Neural crest cell (in vitro differentiated cells): ENCODE measurements at regions not wholly inside any gene's neighbourhood (a gene's known extent, or its start where the extent isn't known, plus 50 kb on each side); places are given as distances from the start of the nearest gene placed in this dataset.

Experiments used
- DNase-seq: peaks from one replicate; pipeline ENCODE4 v3.0.0; 2021; ENCODE audit warnings: low read depth, mixed read lengths, low spot score
- H3K27ac Mint-ChIP-seq: one replicate; pipeline ENCODE4 v1.8.0; 2021; ENCODE audit warnings: mild to moderate bottlenecking, mixed read lengths; ENCODE audit not compliant: unreplicated experiment
- H3K27me3 Mint-ChIP-seq: 2 replicates; pipeline ENCODE4 v1.8.0; 2021; ENCODE audit warnings: low read depth, mild to moderate bottlenecking, mixed read lengths
- H3K36me3 Mint-ChIP-seq: 2 replicates; pipeline ENCODE4 v1.8.0; 2021; ENCODE audit warnings: low read depth, mild to moderate bottlenecking, mixed read lengths
- H3K4me1 Mint-ChIP-seq: 2 replicates; pipeline ENCODE4 v1.8.0; 2021; ENCODE audit warnings: mixed read lengths
- H3K4me3 Mint-ChIP-seq: one replicate; pipeline ENCODE4 v1.8.0; 2021; ENCODE audit warnings: mild to moderate bottlenecking, mixed read lengths
- H3K9me3 Mint-ChIP-seq: 2 replicates; pipeline ENCODE4 v1.8.0; 2021; ENCODE audit warnings: mixed read lengths
- TF ChIP-seq, protein P1 (sequence below): fragments of 200-600 bp; sonication (generic); conservative IDR thresholded peaks from 2 replicates; pipeline ENCODE4 v1.5.0; 2021; ENCODE audit warnings: antibody characterized with exemption, mild to moderate bottlenecking

DNA sequence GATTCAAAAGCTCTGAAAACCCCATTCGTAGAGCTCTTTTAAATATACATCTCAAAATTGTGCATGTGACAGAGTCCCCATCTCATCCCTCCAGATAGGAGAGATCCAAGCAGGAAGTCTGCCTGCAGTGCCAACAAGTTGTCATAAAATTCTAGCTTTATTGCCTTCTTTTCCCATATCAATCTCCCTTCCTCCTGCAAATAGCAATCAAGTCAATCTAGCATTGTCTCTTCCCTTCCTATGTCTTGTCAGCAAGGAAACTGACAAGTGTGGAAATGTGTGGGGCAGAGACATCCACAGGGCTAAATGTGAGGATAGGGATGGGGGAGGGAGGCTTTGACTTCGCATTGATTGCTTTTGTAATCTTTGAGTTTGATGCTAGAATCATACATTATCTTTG, 165.2 kb downstream of the C1orf94 start:
- H3K9me3 Mint-ChIP-seq: peaks cover 3% of the 10 kb centered on the region
- peaks cover 69% of the 10 kb centered on the region for H3K27me3 Mint-ChIP-seq
- TF ChIP-seq, protein P1, sequence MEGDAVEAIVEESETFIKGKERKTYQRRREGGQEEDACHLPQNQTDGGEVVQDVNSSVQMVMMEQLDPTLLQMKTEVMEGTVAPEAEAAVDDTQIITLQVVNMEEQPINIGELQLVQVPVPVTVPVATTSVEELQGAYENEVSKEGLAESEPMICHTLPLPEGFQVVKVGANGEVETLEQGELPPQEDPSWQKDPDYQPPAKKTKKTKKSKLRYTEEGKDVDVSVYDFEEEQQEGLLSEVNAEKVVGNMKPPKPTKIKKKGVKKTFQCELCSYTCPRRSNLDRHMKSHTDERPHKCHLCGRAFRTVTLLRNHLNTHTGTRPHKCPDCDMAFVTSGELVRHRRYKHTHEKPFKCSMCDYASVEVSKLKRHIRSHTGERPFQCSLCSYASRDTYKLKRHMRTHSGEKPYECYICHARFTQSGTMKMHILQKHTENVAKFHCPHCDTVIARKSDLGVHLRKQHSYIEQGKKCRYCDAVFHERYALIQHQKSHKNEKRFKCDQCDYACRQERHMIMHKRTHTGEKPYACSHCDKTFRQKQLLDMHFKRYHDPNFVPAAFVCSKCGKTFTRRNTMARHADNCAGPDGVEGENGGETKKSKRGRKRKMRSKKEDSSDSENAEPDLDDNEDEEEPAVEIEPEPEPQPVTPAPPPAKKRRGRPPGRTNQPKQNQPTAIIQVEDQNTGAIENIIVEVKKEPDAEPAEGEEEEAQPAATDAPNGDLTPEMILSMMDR: no peak
- no peak overlapping the region for H3K4me3 Mint-ChIP-seq
- H3K4me1 Mint-ChIP-seq: no peaks in the 10 kb centered on the region
- H3K27ac Mint-ChIP-seq: no peak overlapping the region
- no peak for DNase-seq
- no peaks in the 10 kb centered on the region for H3K36me3 Mint-ChIP-seq

DNA sequence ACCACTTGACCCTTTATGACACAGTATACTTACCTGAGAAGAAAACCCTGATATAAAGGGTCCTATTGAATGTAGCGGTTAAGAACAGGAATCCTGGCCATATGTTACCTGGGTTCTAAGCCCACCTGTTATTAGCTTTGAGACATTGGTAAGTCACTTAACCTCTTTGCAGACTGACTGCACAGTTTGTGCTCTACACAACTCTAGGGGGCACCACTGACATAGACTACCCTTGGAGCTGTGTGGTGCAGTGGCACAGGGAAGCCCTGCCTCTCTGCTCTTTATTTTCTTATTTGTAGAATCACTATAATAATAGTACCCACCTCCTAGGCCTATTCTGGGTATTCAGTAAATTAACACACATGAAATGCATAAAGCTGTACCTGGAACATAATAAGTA, 165.6 kb downstream of the C1orf94 start:
- Mint-ChIP-seq H3K9me3 (peaks cover 3% of the 10 kb centered on the region), H3K27ac (no peak overlapping the region), H3K27me3 (peaks cover 67% of the 10 kb centered on the region), H3K36me3 (no peaks in the 10 kb centered on the region), H3K4me3 (no peak overlapping the region), H3K4me1 (peaks cover 2% of the 10 kb centered on the region)
- TF ChIP-seq, protein P1: no peak
- DNase-seq: no peak

DNA sequence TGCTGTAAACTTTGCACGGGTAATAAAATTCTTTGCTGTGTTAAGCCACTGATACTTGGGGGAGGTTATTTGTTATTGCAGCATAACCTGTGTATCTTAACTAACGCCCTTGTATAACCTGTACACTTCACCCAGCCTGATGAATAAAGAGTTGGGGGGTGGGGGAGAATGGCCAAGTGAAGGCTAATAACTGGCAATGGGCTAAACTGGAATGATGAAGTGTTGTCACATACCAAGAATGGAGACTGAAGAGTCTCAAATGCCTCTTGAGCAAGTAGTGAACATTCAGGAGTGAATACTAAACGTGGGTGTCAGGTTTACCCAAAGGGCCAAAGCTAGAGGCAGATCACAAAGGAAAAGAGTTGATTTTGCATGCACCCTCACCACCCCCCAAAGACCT, 169.4 kb downstream of the C1orf94 start:
- Mint-ChIP-seq H3K36me3 (no peaks in the 10 kb centered on the region), H3K4me3 (no peak overlapping the region), H3K9me3 (peaks cover 3% of the 10 kb centered on the region), H3K27me3 (peaks cover 52% of the 10 kb centered on the region), H3K27ac (no peak overlapping the region), H3K4me1 (peaks cover 5% of the 10 kb centered on the region)
- TF ChIP-seq, protein P1: no peak
- DNase-seq: no peak

DNA sequence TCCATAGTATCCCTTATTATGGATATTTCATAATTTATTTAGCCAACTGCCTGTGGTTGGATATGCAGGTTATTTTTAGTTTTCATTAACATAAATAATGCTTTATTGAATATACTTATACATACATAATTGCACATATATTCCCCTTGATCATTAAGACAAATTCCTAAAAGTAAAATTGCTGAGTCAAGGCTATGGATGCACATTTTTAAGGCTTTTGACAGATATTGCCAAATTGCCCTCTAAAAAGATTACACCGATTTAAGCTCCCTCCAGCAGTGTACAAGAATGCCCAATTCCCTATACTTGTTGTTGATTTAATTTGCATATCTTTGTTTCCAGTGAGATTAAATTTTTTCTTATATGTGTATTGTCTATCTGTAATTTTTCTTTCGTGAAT, 176.7 kb downstream of the C1orf94 start:
- no peak overlapping the region for H3K4me3 Mint-ChIP-seq
- TF ChIP-seq, protein P1: no peak
- H3K36me3 Mint-ChIP-seq: no peaks in the 10 kb centered on the region
- H3K9me3 Mint-ChIP-seq: no peaks in the 10 kb centered on the region
- H3K4me1 Mint-ChIP-seq: no peaks in the 10 kb centered on the region
- no peak overlapping the region for H3K27ac Mint-ChIP-seq
- H3K27me3 Mint-ChIP-seq: peaks cover 42% of the 10 kb centered on the region
- no peak for DNase-seq

DNA sequence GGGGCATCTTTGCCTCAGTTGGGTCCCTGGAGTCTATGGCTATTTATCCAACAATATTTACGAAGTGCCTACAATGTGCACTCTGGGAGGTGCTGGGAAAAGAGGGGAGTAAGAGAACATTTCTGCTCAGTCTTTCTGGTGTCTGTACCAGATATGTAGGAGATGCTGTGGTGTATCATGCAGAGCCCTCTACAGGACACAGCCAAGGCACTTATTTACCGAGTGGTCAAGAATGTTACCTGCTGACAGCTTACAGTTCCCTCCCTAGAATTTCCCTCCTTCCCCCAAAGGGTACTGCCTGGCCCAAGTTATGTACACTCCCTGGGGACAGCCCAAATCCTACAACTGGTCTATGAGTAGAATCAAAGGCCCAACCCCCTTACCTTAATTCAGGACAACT, 177.7 kb downstream of the C1orf94 start:
- H3K4me1 Mint-ChIP-seq: no peaks in the 10 kb centered on the region
- no peak overlapping the region for H3K27ac Mint-ChIP-seq
- TF ChIP-seq, protein P1: no peak
- peaks cover 42% of the 10 kb centered on the region for H3K27me3 Mint-ChIP-seq
- no peaks in the 10 kb centered on the region for H3K9me3 Mint-ChIP-seq
- H3K4me3 Mint-ChIP-seq: no peak overlapping the region
- no peaks in the 10 kb centered on the region for H3K36me3 Mint-ChIP-seq
- DNase-seq: no peak

DNA sequence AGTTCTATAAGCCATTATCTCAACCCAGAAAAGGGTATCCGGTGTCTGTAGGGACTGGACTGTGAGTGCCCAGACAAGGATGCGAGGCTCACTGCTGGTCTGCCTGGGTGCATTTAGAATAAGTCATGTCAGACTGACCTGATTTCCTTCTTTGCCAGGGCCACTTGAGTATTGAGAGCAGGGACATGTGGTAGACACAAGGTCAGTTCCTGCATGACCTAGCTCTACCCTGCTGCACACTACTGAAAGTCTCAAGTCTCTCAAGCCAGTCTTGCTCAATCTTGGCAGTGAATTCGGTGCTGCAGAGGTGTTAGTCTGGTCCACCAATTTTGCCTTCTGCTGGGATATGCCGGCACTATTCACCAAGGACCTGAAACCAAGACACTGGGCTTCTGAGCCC, 180.1 kb downstream of the C1orf94 start:
- no peak overlapping the region for H3K27ac Mint-ChIP-seq
- no peaks in the 10 kb centered on the region for H3K9me3 Mint-ChIP-seq
- DNase-seq: no peak
- H3K36me3 Mint-ChIP-seq: no peaks in the 10 kb centered on the region
- TF ChIP-seq, protein P1: no peak
- H3K4me3 Mint-ChIP-seq: no peak overlapping the region
- H3K4me1 Mint-ChIP-seq: peaks cover 5% of the 10 kb centered on the region
- peaks cover 33% of the 10 kb centered on the region for H3K27me3 Mint-ChIP-seq
